GM18499 (cell line): ENCODE measurements at regions not wholly inside any gene's neighbourhood (a gene's known extent, or its start where the extent isn't known, plus 50 kb on each side); places are given as distances from the start of the nearest gene placed in this dataset.
"Not testable (repeated sequence)": the region's sequence is repeated elsewhere in the genome, so short reads cannot be mapped to it uniquely, and the experiment has no call there.

Experiments
- ATAC-seq: cut with Tn5 transposase; IDR thresholded peaks from one replicate; pipeline ENCODE4 v1.9.1; 2021; ENCODE audit warnings: moderate number of reproducible peaks; ENCODE audit not compliant: insufficient read depth, unreplicated experiment

GRCh38 chr6:150494241-150494640 is 105.4 kb upstream of the PLEKHG1 start:
- ATAC-seq, result no peak

GRCh38 chr6:150495126-150495525 is 104.6 kb upstream of the PLEKHG1 start:
- ATAC-seq, result no peak

GRCh38 chr6:150496629-150497028 is 103.1 kb upstream of the PLEKHG1 start:
- ATAC-seq, result no peak

GRCh38 chr6:150499882-150500312 is 99.8 kb upstream of the PLEKHG1 start:
- no peak for ATAC-seq

GRCh38 chr6:150500568-150500967 is 99.1 kb upstream of the PLEKHG1 start:
- ATAC-seq, result not testable (repeated sequence)

GRCh38 chr6:150503041-150503440 is 96.6 kb upstream of the PLEKHG1 start:
- no peak for ATAC-seq

- no peak for ATAC-seq
These were observed 95.9 kb upstream of the PLEKHG1 start for GRCh38 chr6:150503586-150504339.

GRCh38 chr6:150507361-150507760 is 92.3 kb upstream of the PLEKHG1 start:
- not testable (repeated sequence) for ATAC-seq

GRCh38 chr6:150510576-150510975 is 89.1 kb upstream of the PLEKHG1 start:
- no peak for ATAC-seq

- ATAC-seq, result no peak
These were observed 88.4 kb upstream of the PLEKHG1 start for GRCh38 chr6:150511313-150511712.

GRCh38 chr6:150514806-150515380 is 84.8 kb upstream of the PLEKHG1 start:
- no peak for ATAC-seq

- ATAC-seq, result no peak
These were observed 83.5 kb upstream of the PLEKHG1 start for GRCh38 chr6:150516199-150516598.

GRCh38 chr6:150517175-150517574 is 82.5 kb upstream of the PLEKHG1 start:
- no peak for ATAC-seq

GRCh38 chr6:150521482-150521881 is 78.2 kb upstream of the PLEKHG1 start:
- ATAC-seq, result no peak

GRCh38 chr6:150523216-150523615 is 76.5 kb upstream of the PLEKHG1 start:
- not testable (repeated sequence) for ATAC-seq

GRCh38 chr6:150525300-150525699 is 74.4 kb upstream of the PLEKHG1 start:
- no peak for ATAC-seq

GRCh38 chr6:150527100-150527499 is 72.6 kb upstream of the PLEKHG1 start:
- ATAC-seq, result no peak

GRCh38 chr6:150528648-150529285 is 70.9 kb upstream of the PLEKHG1 start:
- no peak for ATAC-seq

GRCh38 chr6:150529646-150530045 is 70.0 kb upstream of the PLEKHG1 start:
- no peak for ATAC-seq

GRCh38 chr6:150531957-150532356 is 67.7 kb upstream of the PLEKHG1 start:
- no peak for ATAC-seq

- no peak for ATAC-seq
These were observed 65.1 kb upstream of the PLEKHG1 start for GRCh38 chr6:150534553-150534952.
